ENCODE measurements at regions not wholly inside any gene's neighbourhood (a gene's known extent, or its start where the extent isn't known, plus 50 kb on each side); places are given as distances from the start of the nearest gene placed in this dataset.

DNA sequence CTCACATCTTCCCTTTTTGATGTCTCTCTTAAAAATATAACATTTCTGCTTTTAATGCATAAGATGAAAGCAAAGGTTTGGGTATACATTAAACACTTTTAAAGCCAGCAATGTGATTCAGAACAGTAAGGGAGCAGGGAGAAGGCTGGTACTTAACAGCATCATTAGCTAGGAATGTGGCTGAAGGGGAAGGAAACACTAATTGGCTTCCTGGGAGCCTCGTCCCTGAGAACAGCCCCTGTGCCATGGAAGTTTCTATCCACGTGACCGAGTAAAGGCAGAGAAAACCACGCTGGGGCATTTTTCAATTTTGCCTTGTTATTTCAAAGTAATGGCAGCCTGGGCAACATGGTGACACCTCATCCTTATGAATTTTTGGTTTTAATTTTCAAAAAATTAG, 109.2 kb upstream of the GPC1 start:
- Mint-ChIP-seq H3K9me3 (peaks cover 2% of the 10 kb centered on the region), H3K36me3 (ENCODE audit: low read depth) (no peaks in the 10 kb centered on the region), H3K27me3 (peaks cover 6% of the 10 kb centered on the region), H3K27ac (no peak overlapping the region), H3K4me3 (no peak overlapping the region), H3K4me1 (ENCODE audit: low read depth) (no peaks in the 10 kb centered on the region)
- POLR2A ChIA-PET, result no interaction called here
- peaks cover 0 to 2% of the 10 kb centered on the region in 2 experiments for H3K27me3 ChIP-seq (ENCODE audit: control insufficient read depth in 1 of 2, insufficient read depth in 2 of 2, low read length in 2 of 2)
- TF ChIP-seq, protein P1, sequence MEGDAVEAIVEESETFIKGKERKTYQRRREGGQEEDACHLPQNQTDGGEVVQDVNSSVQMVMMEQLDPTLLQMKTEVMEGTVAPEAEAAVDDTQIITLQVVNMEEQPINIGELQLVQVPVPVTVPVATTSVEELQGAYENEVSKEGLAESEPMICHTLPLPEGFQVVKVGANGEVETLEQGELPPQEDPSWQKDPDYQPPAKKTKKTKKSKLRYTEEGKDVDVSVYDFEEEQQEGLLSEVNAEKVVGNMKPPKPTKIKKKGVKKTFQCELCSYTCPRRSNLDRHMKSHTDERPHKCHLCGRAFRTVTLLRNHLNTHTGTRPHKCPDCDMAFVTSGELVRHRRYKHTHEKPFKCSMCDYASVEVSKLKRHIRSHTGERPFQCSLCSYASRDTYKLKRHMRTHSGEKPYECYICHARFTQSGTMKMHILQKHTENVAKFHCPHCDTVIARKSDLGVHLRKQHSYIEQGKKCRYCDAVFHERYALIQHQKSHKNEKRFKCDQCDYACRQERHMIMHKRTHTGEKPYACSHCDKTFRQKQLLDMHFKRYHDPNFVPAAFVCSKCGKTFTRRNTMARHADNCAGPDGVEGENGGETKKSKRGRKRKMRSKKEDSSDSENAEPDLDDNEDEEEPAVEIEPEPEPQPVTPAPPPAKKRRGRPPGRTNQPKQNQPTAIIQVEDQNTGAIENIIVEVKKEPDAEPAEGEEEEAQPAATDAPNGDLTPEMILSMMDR (IDR thresholded peaks at IDR 0.05), result no peak
- peaks cover 1 to 10% of the 10 kb centered on the region in 2 experiments for H3K9me3 ChIP-seq (ENCODE audit: control insufficient read depth in 1 of 2, insufficient read depth in 1 of 2, low read length in 2 of 2)
- H3K27ac ChIP-seq (ENCODE audit: low read depth in 1 of 2, low read length in 2 of 2), result no peak overlapping the region
- ATAC-seq (ENCODE audit: poor library complexity), result no peak
- no peak overlapping the region for H3K4me3 ChIP-seq (ENCODE audit: low read length)
- intact Hi-C loops (cut with DNase I, micrococcal nuclease), result no loop called here
- H3K36me3 ChIP-seq (ENCODE audit: insufficient read depth, low read length), result no peaks in the 10 kb centered on the region
- CTCF ChIA-PET, result no interaction called here
- H3K4me1 ChIP-seq (ENCODE audit: insufficient read depth, low read length), result no peaks in the 10 kb centered on the region
- no peak for DNase-seq

DNA sequence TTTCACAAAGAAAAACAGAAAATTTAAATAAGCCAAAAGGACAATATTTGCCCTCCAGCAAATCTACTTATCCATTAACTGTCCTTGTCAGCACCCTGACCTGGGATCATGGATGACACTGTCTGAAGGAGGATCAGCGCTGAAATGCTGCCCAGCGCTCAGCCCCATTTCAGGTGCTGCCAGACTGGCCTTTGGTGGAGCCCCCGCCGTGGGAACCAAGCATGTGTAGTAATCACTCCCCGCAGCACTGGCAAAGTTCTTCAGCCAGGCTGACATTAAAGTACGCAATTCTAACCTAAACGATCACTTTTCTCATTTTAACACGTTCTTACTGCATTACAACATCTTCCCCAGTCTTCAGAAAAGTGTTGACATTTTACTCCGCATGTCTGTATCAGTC, 108.6 kb upstream of the GPC1 start:
- no peak for DNase-seq
- CTCF ChIA-PET, result no interaction called here
- Mint-ChIP-seq H3K27me3 (peaks cover 6% of the 10 kb centered on the region), H3K4me3 (no peak overlapping the region), H3K27ac (no peak overlapping the region), H3K36me3 (ENCODE audit: low read depth) (no peaks in the 10 kb centered on the region), H3K9me3 (peaks cover 6% of the 10 kb centered on the region), H3K4me1 (ENCODE audit: low read depth) (no peaks in the 10 kb centered on the region)
- Histone ChIP-seq H3K4me3 (ENCODE audit: low read length) (no peak overlapping the region), H3K27me3 (ENCODE audit: control insufficient read depth in 1 of 2, insufficient read depth in 2 of 2, low read length in 2 of 2) (peaks cover 0 to 2% of the 10 kb centered on the region in 2 experiments), H3K4me1 (ENCODE audit: insufficient read depth, low read length) (no peaks in the 10 kb centered on the region), H3K27ac (ENCODE audit: low read depth in 1 of 2, low read length in 2 of 2) (no peak overlapping the region), H3K36me3 (ENCODE audit: insufficient read depth, low read length) (no peaks in the 10 kb centered on the region), H3K9me3 (ENCODE audit: control insufficient read depth in 1 of 2, insufficient read depth in 1 of 2, low read length in 2 of 2) (peaks cover 7 to 10% of the 10 kb centered on the region in 2 experiments)
- no peak for ATAC-seq (ENCODE audit: poor library complexity)
- TF ChIP-seq, protein P1 (IDR thresholded peaks at IDR 0.05), result no peak
- intact Hi-C loops (cut with DNase I, micrococcal nuclease), result no loop called here
- POLR2A ChIA-PET, result no interaction called here

DNA sequence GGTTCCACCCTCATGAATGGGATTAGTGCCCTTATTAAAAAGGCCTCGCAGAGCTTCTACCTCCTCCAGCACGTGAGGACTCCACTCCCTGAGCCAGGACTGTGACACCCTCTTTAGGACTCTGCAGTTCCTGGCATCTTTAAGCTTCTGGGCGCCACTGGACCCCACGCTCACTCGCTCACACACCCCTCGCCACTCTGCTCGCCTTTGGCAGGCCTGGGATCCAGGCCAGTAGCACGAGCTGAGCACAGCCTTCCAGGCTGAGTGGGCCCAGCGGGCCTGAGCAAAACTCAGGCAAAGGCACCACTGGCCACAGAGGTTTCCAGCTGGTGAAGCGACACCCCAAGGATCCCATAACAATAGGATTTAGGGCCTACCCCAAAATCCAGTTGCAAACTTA, 107.9 kb upstream of the GPC1 start:
- H3K27ac ChIP-seq (ENCODE audit: low read depth in 1 of 2, low read length in 2 of 2), result no peak overlapping the region
- intact Hi-C loops (cut with DNase I, micrococcal nuclease), result no loop called here
- H3K4me3 Mint-ChIP-seq, result no peak overlapping the region
- CTCF ChIA-PET, result no interaction called here
- no peak overlapping the region for H3K27ac Mint-ChIP-seq
- H3K4me1 ChIP-seq (ENCODE audit: insufficient read depth, low read length), result no peaks in the 10 kb centered on the region
- no peaks in the 10 kb centered on the region for H3K36me3 ChIP-seq (ENCODE audit: insufficient read depth, low read length)
- peaks cover 6% of the 10 kb centered on the region for H3K9me3 Mint-ChIP-seq
- no peak for DNase-seq
- TF ChIP-seq, protein P1 (IDR thresholded peaks at IDR 0.05), result no peak
- H3K9me3 ChIP-seq (ENCODE audit: control insufficient read depth in 1 of 2, insufficient read depth in 1 of 2, low read length in 2 of 2), result peaks cover 9 to 10% of the 10 kb centered on the region in 2 experiments
- H3K4me1 Mint-ChIP-seq (ENCODE audit: low read depth), result no peaks in the 10 kb centered on the region
- no peaks in the 10 kb centered on the region for H3K36me3 Mint-ChIP-seq (ENCODE audit: low read depth)
- H3K4me3 ChIP-seq (ENCODE audit: low read length), result no peak overlapping the region
- no peak for ATAC-seq (ENCODE audit: poor library complexity)
- H3K27me3 Mint-ChIP-seq, result peaks cover 6% of the 10 kb centered on the region
- POLR2A ChIA-PET, result no interaction called here
- H3K27me3 ChIP-seq (ENCODE audit: control insufficient read depth in 1 of 2, insufficient read depth in 2 of 2, low read length in 2 of 2), result peaks cover 0 to 2% of the 10 kb centered on the region in 2 experiments

Data from CD4-positive, alpha-beta T cell (primary cell).